ENCODE measurements at regions not wholly inside any gene's neighbourhood (a gene's known extent, or its start where the extent isn't known, plus 50 kb on each side); places are given as distances from the start of the nearest gene placed in this dataset.

- no peak for TF ChIP-seq CTCF (IDR thresholded peaks at IDR 0.05; ENCODE audit: insufficient read depth, low read length, poor library complexity, severe bottlenecking)
- no peak for TF ChIP-seq EZH2phosphoT487 (conservative IDR thresholded peaks at IDR 0.05; ENCODE audit: low read length)
These were observed 115.1 kb upstream of the GPM6A start for GRCh38 chr4:175927121-175927520.
